B cell (primary cell): ENCODE measurements at regions not wholly inside any gene's neighbourhood (a gene's known extent, or its start where the extent isn't known, plus 50 kb on each side); places are given as distances from the start of the nearest gene placed in this dataset.

ENCODE experiments used
- CTCF ChIP-seq: fragments of 200-600 bp; IDR thresholded peaks from one replicate; pipeline ENCODE4 v1.8.0; 2022; ENCODE audit warnings: antibody characterized with exemption, mild to moderate bottlenecking
- EZH2 ChIP-seq: IDR thresholded peaks from 2 replicates; pipeline ENCODE4 v1.6.1; 2012; ENCODE audit warnings: borderline replicate concordance, low read depth, mild to moderate bottlenecking, moderate library complexity, low read length; ENCODE audit not compliant: insufficient read depth, poor library complexity, severe bottlenecking

- TF ChIP-seq CTCF = no peak
- TF ChIP-seq EZH2 = no peak
Measured at GRCh38 chr3:115279939-115280338, 132.9 kb upstream of the ZBTB20 start.
